ENCODE measurements at regions not wholly inside any gene's neighbourhood (a gene's known extent, or its start where the extent isn't known, plus 50 kb on each side); places are given as distances from the start of the nearest gene placed in this dataset.

DNA sequence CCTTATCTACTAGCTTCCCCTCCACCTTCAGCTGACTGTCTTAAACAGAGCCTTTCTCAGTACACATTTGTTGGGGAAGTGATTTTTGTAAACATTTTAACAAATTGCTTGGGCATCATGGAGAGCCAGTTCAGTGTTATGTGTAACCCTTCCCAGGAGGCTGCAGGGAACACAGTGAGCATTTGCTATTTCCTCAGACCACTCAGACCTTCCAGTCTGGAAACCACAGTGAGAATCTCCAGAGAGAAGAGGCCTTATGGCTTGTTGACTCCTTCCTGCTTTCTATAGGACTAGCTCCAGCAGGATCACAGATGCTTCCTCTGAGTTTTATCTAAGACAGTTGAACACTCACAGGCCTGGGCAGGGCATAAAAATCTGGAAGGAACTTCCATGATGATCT lies 409.8 kb upstream of the NPVF start:
- Histone ChIP-seq H3K36me3 (ENCODE audit: insufficient read depth, low read length) (no peaks in the 10 kb centered on the region), H3K4me3 (ENCODE audit: low read length) (no peak overlapping the region), H3F3A (ENCODE audit: insufficient read depth, low read length, poor library complexity, severe bottlenecking) (no peaks in the 10 kb centered on the region), H2AFZ (ENCODE audit: low read depth, low read length) (no peak overlapping the region), H3K79me2 (replicated peaks; ENCODE audit: insufficient read depth, low read length) (no peaks in the 10 kb centered on the region), H3K9me2 (ENCODE audit: insufficient read depth, low read length) (no peaks in the 10 kb centered on the region), H3K9ac (ENCODE audit: low read length) (no peak overlapping the region), H3K4me2 (ENCODE audit: low read length) (no peak overlapping the region), H3K9me3 (ENCODE audit: low read length) (no peaks in the 10 kb centered on the region), H3K27me3 (ENCODE audit: insufficient read depth, low read depth, low read length) (no peaks in the 10 kb centered on the region), H4K20me1 (ENCODE audit: insufficient read depth) (no peaks in the 10 kb centered on the region), H3K27ac (ENCODE audit: low read length) (no peak overlapping the region)
- TF ChIP-seq POLR2AphosphoS5 (IDR thresholded peaks at IDR 0.05), result no peak
- no peak for TF ChIP-seq EZH2 (IDR thresholded peaks at IDR 0.05; ENCODE audit: borderline replicate concordance, insufficient read depth, low read length, poor library complexity, severe bottlenecking)
- TF ChIP-seq SMC3 (conservative IDR thresholded peaks at IDR 0.05; ENCODE audit: poor library complexity), result no peak
- no peak for TF ChIP-seq TAF1 (IDR thresholded peaks at IDR 0.05; ENCODE audit: low read depth)

GRCh38 chr7:25638590-25639244 lies 410.4 kb upstream of the NPVF start:
- TF ChIP-seq, protein P1, sequence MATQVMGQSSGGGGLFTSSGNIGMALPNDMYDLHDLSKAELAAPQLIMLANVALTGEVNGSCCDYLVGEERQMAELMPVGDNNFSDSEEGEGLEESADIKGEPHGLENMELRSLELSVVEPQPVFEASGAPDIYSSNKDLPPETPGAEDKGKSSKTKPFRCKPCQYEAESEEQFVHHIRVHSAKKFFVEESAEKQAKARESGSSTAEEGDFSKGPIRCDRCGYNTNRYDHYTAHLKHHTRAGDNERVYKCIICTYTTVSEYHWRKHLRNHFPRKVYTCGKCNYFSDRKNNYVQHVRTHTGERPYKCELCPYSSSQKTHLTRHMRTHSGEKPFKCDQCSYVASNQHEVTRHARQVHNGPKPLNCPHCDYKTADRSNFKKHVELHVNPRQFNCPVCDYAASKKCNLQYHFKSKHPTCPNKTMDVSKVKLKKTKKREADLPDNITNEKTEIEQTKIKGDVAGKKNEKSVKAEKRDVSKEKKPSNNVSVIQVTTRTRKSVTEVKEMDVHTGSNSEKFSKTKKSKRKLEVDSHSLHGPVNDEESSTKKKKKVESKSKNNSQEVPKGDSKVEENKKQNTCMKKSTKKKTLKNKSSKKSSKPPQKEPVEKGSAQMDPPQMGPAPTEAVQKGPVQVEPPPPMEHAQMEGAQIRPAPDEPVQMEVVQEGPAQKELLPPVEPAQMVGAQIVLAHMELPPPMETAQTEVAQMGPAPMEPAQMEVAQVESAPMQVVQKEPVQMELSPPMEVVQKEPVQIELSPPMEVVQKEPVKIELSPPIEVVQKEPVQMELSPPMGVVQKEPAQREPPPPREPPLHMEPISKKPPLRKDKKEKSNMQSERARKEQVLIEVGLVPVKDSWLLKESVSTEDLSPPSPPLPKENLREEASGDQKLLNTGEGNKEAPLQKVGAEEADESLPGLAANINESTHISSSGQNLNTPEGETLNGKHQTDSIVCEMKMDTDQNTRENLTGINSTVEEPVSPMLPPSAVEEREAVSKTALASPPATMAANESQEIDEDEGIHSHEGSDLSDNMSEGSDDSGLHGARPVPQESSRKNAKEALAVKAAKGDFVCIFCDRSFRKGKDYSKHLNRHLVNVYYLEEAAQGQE (IDR thresholded peaks at IDR 0.05; ENCODE audit: borderline replicate concordance), result no peak
- TF ChIP-seq EP300 (conservative IDR thresholded peaks at IDR 0.05; ENCODE audit: poor library complexity, severe bottlenecking), result no peak
- no peak for TF ChIP-seq EZH2 (IDR thresholded peaks at IDR 0.05; ENCODE audit: borderline replicate concordance, insufficient read depth, low read length, poor library complexity, severe bottlenecking)
- no peak for TF ChIP-seq POLR2AphosphoS5 (IDR thresholded peaks at IDR 0.05)
- no peak for TF ChIP-seq TAF1 (IDR thresholded peaks at IDR 0.05; ENCODE audit: low read depth)
- TF ChIP-seq, protein P2, sequence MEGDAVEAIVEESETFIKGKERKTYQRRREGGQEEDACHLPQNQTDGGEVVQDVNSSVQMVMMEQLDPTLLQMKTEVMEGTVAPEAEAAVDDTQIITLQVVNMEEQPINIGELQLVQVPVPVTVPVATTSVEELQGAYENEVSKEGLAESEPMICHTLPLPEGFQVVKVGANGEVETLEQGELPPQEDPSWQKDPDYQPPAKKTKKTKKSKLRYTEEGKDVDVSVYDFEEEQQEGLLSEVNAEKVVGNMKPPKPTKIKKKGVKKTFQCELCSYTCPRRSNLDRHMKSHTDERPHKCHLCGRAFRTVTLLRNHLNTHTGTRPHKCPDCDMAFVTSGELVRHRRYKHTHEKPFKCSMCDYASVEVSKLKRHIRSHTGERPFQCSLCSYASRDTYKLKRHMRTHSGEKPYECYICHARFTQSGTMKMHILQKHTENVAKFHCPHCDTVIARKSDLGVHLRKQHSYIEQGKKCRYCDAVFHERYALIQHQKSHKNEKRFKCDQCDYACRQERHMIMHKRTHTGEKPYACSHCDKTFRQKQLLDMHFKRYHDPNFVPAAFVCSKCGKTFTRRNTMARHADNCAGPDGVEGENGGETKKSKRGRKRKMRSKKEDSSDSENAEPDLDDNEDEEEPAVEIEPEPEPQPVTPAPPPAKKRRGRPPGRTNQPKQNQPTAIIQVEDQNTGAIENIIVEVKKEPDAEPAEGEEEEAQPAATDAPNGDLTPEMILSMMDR (IDR thresholded peaks at IDR 0.05; ENCODE audit: poor library complexity, severe bottlenecking), result no peak
- no peak for TF ChIP-seq MXI1 (conservative IDR thresholded peaks at IDR 0.05; ENCODE audit: poor library complexity, severe bottlenecking)
- no peak for TF ChIP-seq RAD21 (conservative IDR thresholded peaks at IDR 0.05)
- TF ChIP-seq SMC3 (conservative IDR thresholded peaks at IDR 0.05; ENCODE audit: poor library complexity), result no peak
- H4K20me1 ChIP-seq (ENCODE audit: insufficient read depth), result no peaks in the 10 kb centered on the region
- no peak overlapping the region for H3K4me3 ChIP-seq (ENCODE audit: low read length)
- no peak overlapping the region for H3K9ac ChIP-seq (ENCODE audit: low read length)
- no peaks in the 10 kb centered on the region for H3K27me3 ChIP-seq (ENCODE audit: insufficient read depth, low read depth, low read length)
- H3K79me2 ChIP-seq (replicated peaks; ENCODE audit: insufficient read depth, low read length), result no peaks in the 10 kb centered on the region
- no peaks in the 10 kb centered on the region for H3K9me2 ChIP-seq (ENCODE audit: insufficient read depth, low read length)
- no peak overlapping the region for H3K27ac ChIP-seq (ENCODE audit: low read length)
- H3F3A ChIP-seq (ENCODE audit: insufficient read depth, low read length, poor library complexity, severe bottlenecking), result no peaks in the 10 kb centered on the region
- no peak overlapping the region for H3K4me2 ChIP-seq (ENCODE audit: low read length)
- no peaks in the 10 kb centered on the region for H3K36me3 ChIP-seq (ENCODE audit: insufficient read depth, low read length)
- no peaks in the 10 kb centered on the region for H3K9me3 ChIP-seq (ENCODE audit: low read length)
- no peak overlapping the region for H2AFZ ChIP-seq (ENCODE audit: low read depth, low read length)

All from neural cell (in vitro differentiated cells).